WTC11 (cell line): ENCODE measurements at regions not wholly inside any gene's neighbourhood (a gene's known extent, or its start where the extent isn't known, plus 50 kb on each side); places are given as distances from the start of the nearest gene placed in this dataset.

Experiments
- ATF3 ChIP-seq: sonication (generic); formaldehyde crosslinking; conservative IDR thresholded peaks from 2 replicates; pipeline ENCODE4 v1.8.1; 2022; ENCODE audit warnings: mild to moderate bottlenecking, missing genetic modification reagents
- CTCF ChIP-seq: fragments of 200-600 bp; IDR thresholded peaks from 2 replicates; pipeline ENCODE4 v1.8.0; 2022; ENCODE audit warnings: antibody characterized with exemption
- NFYB ChIP-seq: sonication (generic); formaldehyde crosslinking; conservative IDR thresholded peaks from 2 replicates; pipeline ENCODE4 v1.8.0; 2022; ENCODE audit warnings: low read depth, missing genetic modification reagents
- TCF7 ChIP-seq: sonication (generic); formaldehyde crosslinking; IDR thresholded peaks from 2 replicates; pipeline ENCODE4 v1.8.0; 2022; ENCODE audit warnings: mild to moderate bottlenecking, low read depth, missing genetic modification reagents, moderate library complexity

GRCh38 chr6:139570166-139570565 lies 195.7 kb upstream of the CITED2 start:
- TF ChIP-seq CTCF (no peak), ATF3 (CRISPR knock-in tag) (no peak), NFYB (CRISPR knock-in tag) (no peak), TCF7 (CRISPR knock-in tag) (no peak)
